HEK293 (cell line): ENCODE measurements at regions not wholly inside any gene's neighbourhood (a gene's known extent, or its start where the extent isn't known, plus 50 kb on each side); places are given as distances from the start of the nearest gene placed in this dataset.

Experiments used
- CTCF ChIA-PET: fragments of 350-600 bp; formaldehyde crosslinking; extraction: SDS; loops from one replicate; lab custom pipeline; 2021; ENCODE audit warnings: antibody characterized with exemption; lab: Yijun Ruan, JAX
- POLR2A ChIA-PET: fragments of 300-600 bp; formaldehyde crosslinking; extraction: SDS; loops from one replicate; lab custom pipeline; 2020; ENCODE audit warnings: antibody characterized with exemption, inconsistent platforms; lab: Yijun Ruan, JAX
- H3K27ac ChIP-seq: fragments of 200-500 bp; sonication (Bioruptor generic); 2 replicates; pipeline ENCODE4 v1.5.1; 2014; ENCODE audit warnings: low read depth, low read length, control low read depth, inconsistent platforms; ENCODE audit errors: extremely low read depth
- H3K36me3 ChIP-seq, 2 experiments: fragments of 200-500 bp in 1 of 2; sonication (Bioruptor generic) in 1 of 2; 1 replicate in 1 of 2; 2 replicates in 1 of 2; pipeline ENCODE4 v1.5.1; 2014 to 2017; ENCODE audit warnings: inconsistent platforms in 2 of 2, low read length in 2 of 2; ENCODE audit not compliant: control insufficient read depth in 2 of 2, insufficient read depth in 1 of 2
- H3K4me1 ChIP-seq: fragments of 200-500 bp; sonication (Bioruptor generic); 2 replicates; pipeline ENCODE4 v1.5.1; 2014; ENCODE audit warnings: mild to moderate bottlenecking, low read length, inconsistent platforms; ENCODE audit not compliant: control insufficient read depth, insufficient read depth
- H3K4me3 ChIP-seq: 2 replicates; pipeline ENCODE4 v1.5.1; 2011; ENCODE audit warnings: low read depth, mild to moderate bottlenecking, control low read depth, low read length, moderate library complexity
- H3K9me3 ChIP-seq: fragments of 200-500 bp; sonication (Bioruptor generic); 2 replicates; pipeline ENCODE4 v1.5.1; 2014; ENCODE audit warnings: low read depth, low read length, inconsistent platforms; ENCODE audit not compliant: control insufficient read depth, insufficient read depth
- ATF2 ChIP-seq: fragments of 450-650 bp; formaldehyde crosslinking; IDR thresholded peaks from 2 replicates; pipeline ENCODE4 v1.5.1; 2016; ENCODE audit warnings: missing biosample characterization, missing genetic modification characterization, low read depth
- GLI4 ChIP-seq: fragments of 450-650 bp; formaldehyde crosslinking; IDR thresholded peaks from 2 replicates; pipeline ENCODE4 v1.5.1; 2016; ENCODE audit warnings: missing biosample characterization, missing genetic modification characterization
- KLF1 ChIP-seq: fragments of 450-650 bp; formaldehyde crosslinking; IDR thresholded peaks from 2 replicates; pipeline ENCODE4 v1.5.1; 2016; ENCODE audit warnings: missing biosample characterization, missing genetic modification characterization
- PATZ1 ChIP-seq: fragments of 450-650 bp; formaldehyde crosslinking; IDR thresholded peaks from 2 replicates; pipeline ENCODE4 v1.5.1; 2016; ENCODE audit warnings: missing biosample characterization, missing genetic modification characterization
- PRDM1 ChIP-seq: fragments of 450-650 bp; formaldehyde crosslinking; IDR thresholded peaks from 2 replicates; pipeline ENCODE4; 2016; ENCODE audit warnings: missing biosample characterization, missing genetic modification characterization
- PRDM2 ChIP-seq: fragments of 450-650 bp; formaldehyde crosslinking; IDR thresholded peaks from 2 replicates; pipeline ENCODE4 v1.5.1; 2016; ENCODE audit warnings: missing biosample characterization, missing genetic modification characterization, borderline replicate concordance
- ZBTB6 ChIP-seq: fragments of 450-650 bp; formaldehyde crosslinking; IDR thresholded peaks from 2 replicates; pipeline ENCODE4 v1.5.1; 2017; ENCODE audit warnings: missing biosample characterization, missing genetic modification characterization
- ZBTB7A ChIP-seq: fragments of 450-650 bp; formaldehyde crosslinking; IDR thresholded peaks from 2 replicates; pipeline ENCODE4 v1.5.1; 2016; ENCODE audit warnings: low read depth, missing biosample characterization, missing genetic modification characterization
- ZNF138 ChIP-seq: fragments of 450-650 bp; formaldehyde crosslinking; IDR thresholded peaks from 2 replicates; pipeline ENCODE4 v1.5.1; 2016; ENCODE audit warnings: missing biosample characterization, missing genetic modification characterization, borderline replicate concordance
- ZNF16 ChIP-seq: fragments of 450-650 bp; formaldehyde crosslinking; IDR thresholded peaks from 2 replicates; pipeline ENCODE4 v1.5.1; 2016; ENCODE audit warnings: low read depth, missing biosample characterization, missing genetic modification characterization
- ZNF211 ChIP-seq: fragments of 450-650 bp; formaldehyde crosslinking; IDR thresholded peaks from 2 replicates; pipeline ENCODE4 v1.5.1; 2016; ENCODE audit warnings: low read depth, missing biosample characterization, missing genetic modification characterization
- ZNF274 ChIP-seq, 2 experiments: fragments of 200-500 bp in 1 of 2; fragments of 450-650 bp in 1 of 2; sonication (Bioruptor generic) in 1 of 2; formaldehyde crosslinking in 1 of 2; IDR thresholded peaks; 2 replicates each; pipeline versions ENCODE4 v1.5.1 to v1.6.1; 2014 to 2016; ENCODE audit warnings: borderline replicate concordance in 1 of 2, inconsistent platforms in 1 of 2, low read length in 1 of 2, missing biosample characterization in 1 of 2, missing genetic modification characterization in 1 of 2
- ZNF488 ChIP-seq: fragments of 450-650 bp; formaldehyde crosslinking; IDR thresholded peaks from 2 replicates; pipeline ENCODE4 v1.5.1; 2016; ENCODE audit warnings: missing biosample characterization, missing genetic modification characterization
- ZNF513 ChIP-seq: fragments of 450-650 bp; IDR thresholded peaks from 2 replicates; pipeline ENCODE4 v1.5.1; 2018; ENCODE audit warnings: missing biosample characterization, missing genetic modification characterization
- ZNF600 ChIP-seq: fragments of 450-650 bp; formaldehyde crosslinking; IDR thresholded peaks from 2 replicates; pipeline ENCODE4 v1.5.1; 2016; ENCODE audit warnings: missing biosample characterization, missing genetic modification characterization
- ZNF621 ChIP-seq: fragments of 450-650 bp; formaldehyde crosslinking; IDR thresholded peaks from 2 replicates; pipeline ENCODE4 v1.5.1; 2017; ENCODE audit warnings: missing biosample characterization, missing genetic modification characterization
- ZNF623 ChIP-seq: fragments of 450-650 bp; formaldehyde crosslinking; IDR thresholded peaks from 2 replicates; pipeline ENCODE4 v1.5.1; 2016; ENCODE audit warnings: missing biosample characterization, missing genetic modification characterization
- ZNF645 ChIP-seq: fragments of 450-650 bp; formaldehyde crosslinking; IDR thresholded peaks from 2 replicates; pipeline ENCODE4; 2016; ENCODE audit warnings: missing biosample characterization, missing genetic modification characterization

GRCh38 chr6:113676968-113677367 is 180.2 kb upstream of the MARCKS start (continued):
- TF ChIP-seq ZBTB6 (tag by site-specific recombination) = no peak

GRCh38 chr6:113679051-113679450 is 178.1 kb upstream of the MARCKS start:
- TF ChIP-seq ZNF274 (IDR thresholded peaks at IDR 0.05; ENCODE audit: low read length) (no peak), ZNF274 (tag by site-specific recombination; IDR thresholded peaks at IDR 0.05; ENCODE audit: borderline replicate concordance) (no peak), ZNF138 (tag by site-specific recombination) (no peak), PRDM2 (no peak), PRDM1 (tag by site-specific recombination) (no peak), ZNF16 (tag by site-specific recombination) (no peak), ZNF513 (tag by site-specific recombination) (no peak), ZNF211 (tag by site-specific recombination) (no peak), PATZ1 (tag by site-specific recombination) (no peak), KLF1 (tag by site-specific recombination) (no peak), GLI4 (tag by site-specific recombination) (no peak), ZNF621 (tag by site-specific recombination) (no peak), ZBTB7A (tag by site-specific recombination) (no peak), ATF2 (tag by site-specific recombination) (no peak), ZNF645 (tag by site-specific recombination) (no peak), ZNF600 (tag by site-specific recombination) (no peak), ZNF488 (tag by site-specific recombination) (no peak), ZNF623 (tag by site-specific recombination) (no peak)
- CTCF ChIA-PET = no interaction called here
- no peaks in the 10 kb centered on the region for H3K4me1 ChIP-seq
- H3K9me3 ChIP-seq = no peaks in the 10 kb centered on the region
- H3K4me3 ChIP-seq = no peak overlapping the region
- POLR2A ChIA-PET = no interaction called here
- H3K27ac ChIP-seq = no peak overlapping the region
- H3K36me3 ChIP-seq = no peaks in the 10 kb centered on the region
